ENCODE measurements at regions not wholly inside any gene's neighbourhood (a gene's known extent, or its start where the extent isn't known, plus 50 kb on each side); places are given as distances from the start of the nearest gene placed in this dataset.
"Not testable (repeated sequence)": the region's sequence is repeated elsewhere in the genome, so short reads cannot be mapped to it uniquely, and the experiment has no call there.

DNA sequence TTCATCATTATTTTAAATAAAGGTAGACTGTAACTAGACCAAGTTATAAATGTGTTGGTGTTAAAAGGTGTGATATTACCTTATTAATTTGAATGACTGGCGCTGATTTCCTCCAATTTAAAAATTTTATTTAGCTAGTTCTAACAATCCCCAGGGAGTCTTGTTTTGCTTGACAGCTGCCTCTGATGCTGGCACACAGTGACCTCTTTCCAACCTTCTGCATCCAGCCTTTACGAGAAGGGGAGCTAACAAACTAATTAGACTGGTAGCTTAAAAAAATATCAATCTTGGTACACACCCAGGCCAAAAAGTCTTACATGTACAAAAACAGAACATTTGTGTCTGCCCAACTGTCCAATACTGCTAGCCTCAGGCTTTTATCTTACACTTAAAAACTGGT is 51.8 kb upstream of the ENPEP start:
- no peak for DNase-seq

DNA sequence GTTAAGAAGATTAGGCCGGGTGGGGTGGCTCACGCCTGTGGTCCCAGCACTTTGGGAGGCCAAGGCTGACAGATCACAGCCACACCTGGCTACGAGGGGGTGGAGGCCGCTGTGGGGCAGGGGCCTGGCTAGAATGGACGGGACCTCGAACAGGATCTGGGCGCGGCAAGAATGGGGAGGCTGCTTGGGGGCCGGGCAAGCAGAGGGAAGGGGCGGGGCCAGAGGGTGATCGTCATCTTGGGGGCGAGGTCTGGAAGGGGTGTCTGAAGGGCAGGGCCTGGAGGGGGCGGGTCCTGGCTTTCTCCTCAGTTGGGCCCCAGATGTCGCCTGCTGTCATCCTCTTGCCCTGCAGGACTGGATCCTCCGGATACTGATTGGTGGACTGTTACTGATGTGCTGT is 57.3 kb upstream of the ENPEP start:
- DNase-seq, result no peak

DNA sequence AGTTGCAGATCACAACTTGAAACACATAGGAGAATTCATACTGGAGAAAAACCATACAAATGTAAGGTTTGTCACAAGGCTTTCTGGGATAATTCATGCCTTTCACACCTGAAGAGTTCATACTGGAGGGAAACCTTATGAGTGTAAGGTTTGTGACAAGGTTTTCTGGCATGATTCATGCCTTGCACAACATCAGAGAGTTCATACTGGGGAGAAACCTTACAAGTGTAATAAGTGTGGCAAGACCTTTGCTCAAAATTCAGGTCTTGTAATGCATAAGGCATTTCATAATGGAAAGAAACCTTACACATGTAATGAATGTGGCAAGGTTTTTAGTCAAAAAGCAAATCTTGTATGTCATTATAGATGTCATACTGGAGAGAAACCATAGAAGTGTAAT is 58.8 kb upstream of the ENPEP start:
- DNase-seq, result no peak

DNA sequence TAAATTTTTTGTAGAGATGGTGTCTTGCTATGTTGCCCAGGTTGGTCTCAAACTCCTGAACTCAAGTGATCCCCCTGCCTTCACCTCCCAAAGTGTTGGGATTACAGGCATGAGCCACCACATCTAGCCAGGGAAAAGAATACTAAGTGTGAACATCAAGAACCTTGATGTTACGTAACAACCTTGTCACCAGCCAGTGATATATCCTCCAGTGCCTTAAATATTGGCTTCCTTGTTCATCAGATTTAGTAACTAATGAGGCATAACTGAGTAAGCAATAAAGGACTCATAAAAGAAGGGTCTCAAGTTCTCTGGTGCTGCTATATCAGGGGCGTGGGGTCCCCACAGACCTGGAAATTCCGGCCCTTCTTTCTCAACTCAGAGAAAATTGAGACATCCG is 60.5 kb upstream of the ENPEP start:
- DNase-seq, result no peak

DNA sequence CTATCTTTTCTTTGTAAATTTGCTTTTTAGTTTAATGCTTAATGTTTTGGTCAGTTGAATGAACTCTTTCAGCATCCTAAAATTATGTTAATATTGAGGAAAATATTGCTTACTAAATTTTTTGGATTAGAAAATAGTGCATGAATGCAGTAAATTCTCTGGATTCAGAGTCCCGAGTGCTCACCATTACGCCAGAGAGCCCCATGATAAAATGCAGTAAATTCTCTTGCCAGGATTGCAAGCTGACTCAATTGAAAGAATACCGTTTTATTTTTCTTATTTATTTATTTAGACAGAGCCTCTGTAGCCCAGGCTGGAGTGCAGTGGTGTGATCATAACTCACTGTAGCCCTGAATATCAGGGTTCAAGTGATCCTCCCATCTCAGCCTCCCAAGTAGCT is 60.9 kb upstream of the ENPEP start:
- no peak for DNase-seq

DNA sequence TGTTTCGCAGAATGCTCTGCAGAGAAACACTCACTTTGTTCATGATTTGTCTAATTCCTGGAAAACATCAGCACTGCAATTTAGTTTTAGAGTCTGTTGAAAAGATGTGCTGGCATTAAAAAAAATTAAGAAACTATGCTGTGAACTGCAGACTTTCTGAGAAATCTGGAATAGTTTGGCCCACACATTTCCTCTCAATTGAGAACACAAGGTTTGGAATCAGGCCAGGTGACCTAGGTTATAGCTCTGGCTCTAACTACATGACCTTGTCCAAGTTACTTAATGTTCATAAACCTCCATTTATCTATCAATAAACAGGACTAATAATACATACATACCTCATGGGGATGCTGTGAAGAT is 61.4 kb upstream of the ENPEP start:
- DNase-seq, result no peak

DNA sequence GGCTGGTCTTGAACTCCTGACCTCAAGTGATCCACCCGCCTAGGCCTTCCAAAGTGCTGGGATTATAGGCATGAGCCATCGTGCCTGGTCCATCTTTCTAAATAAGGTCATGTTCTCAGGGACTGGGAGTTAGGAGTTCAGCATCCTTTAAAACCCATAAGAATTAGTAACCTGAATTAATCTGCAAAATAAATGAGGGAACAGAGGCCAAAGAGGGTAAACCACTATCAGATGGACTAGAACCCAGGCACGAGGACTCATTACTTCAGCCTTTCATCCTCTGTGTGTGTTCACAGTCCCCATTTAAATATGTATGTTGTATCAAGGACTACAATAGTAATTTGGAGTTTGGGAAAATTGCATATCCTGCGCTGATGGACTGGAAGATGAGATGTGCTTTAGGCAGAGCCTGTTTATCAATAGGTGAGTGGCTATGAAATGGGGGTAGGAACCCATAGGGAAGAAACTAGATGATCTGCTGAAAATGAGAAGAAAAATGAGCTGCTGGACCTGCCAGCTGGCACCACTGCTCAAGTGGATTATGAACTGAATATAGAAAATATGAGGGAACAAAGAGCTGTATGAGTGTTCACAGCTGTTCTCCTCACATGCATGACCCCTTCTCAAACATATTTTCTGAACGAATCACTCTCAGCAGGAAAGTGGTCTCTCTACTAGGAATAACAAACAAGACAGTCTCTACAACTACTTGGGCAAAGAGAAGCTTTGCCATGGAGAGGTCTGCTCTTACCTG is 62.0 kb upstream of the ENPEP start:
- DNase-seq, result peak; percentile 8 to 14

DNA sequence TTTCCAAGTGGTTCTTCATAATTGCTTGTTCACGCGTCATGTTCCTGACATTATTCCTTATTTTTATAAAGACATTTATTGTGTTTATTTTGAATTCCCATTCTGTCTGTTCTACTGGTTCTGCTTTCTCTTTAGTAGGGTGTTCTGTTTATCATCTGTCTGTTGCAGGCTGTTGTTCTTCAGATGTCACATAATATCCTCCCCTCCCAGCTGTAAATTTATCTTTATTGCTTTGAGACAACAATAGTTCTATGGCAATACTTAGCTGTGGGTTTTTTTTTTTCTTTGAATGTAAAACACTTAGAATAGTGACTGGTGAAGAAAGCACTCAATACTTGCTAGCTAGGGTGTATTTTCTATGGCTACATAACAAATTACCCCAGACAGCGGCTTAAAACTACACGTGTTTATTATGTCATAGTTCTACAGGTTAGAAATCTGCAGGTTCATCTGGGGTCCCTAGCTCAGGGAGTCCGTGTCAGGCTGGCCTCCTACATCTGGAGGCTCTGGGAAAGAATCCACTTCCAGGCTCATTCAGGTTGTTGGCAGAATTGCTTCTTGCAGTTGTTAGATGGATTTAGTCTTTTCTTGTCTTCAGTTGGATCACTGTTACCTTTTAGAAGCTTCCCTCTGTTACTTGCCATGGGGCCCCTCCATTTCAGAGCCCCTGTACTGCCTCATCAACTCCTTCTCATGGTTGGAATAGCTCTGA is 63.4 kb upstream of the ENPEP start:
- DNase-seq, result no peak

DNA sequence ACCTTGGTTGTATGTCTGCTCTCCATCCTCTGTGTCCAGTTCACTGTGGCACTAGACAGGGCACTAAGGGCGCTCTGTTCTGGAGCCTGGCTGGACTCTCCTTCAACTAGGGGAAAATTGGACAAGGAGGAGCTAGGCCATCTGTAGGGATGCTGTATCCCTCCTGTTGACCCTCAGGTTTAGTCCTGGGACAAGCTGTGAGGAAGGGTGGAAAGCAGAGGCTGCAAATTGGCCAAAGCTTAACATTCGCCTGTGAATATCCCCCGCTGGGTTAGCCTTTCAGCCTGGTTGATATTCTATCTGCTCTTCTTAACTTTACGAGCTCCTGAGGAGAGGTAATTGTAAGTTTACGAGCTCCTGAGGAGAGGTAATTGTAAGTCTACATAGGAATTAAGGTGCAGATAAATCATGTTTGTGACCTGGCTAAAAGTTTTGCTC is 64.4 kb upstream of the ENPEP start:
- peak; percentile 56 to 58 for DNase-seq

DNA sequence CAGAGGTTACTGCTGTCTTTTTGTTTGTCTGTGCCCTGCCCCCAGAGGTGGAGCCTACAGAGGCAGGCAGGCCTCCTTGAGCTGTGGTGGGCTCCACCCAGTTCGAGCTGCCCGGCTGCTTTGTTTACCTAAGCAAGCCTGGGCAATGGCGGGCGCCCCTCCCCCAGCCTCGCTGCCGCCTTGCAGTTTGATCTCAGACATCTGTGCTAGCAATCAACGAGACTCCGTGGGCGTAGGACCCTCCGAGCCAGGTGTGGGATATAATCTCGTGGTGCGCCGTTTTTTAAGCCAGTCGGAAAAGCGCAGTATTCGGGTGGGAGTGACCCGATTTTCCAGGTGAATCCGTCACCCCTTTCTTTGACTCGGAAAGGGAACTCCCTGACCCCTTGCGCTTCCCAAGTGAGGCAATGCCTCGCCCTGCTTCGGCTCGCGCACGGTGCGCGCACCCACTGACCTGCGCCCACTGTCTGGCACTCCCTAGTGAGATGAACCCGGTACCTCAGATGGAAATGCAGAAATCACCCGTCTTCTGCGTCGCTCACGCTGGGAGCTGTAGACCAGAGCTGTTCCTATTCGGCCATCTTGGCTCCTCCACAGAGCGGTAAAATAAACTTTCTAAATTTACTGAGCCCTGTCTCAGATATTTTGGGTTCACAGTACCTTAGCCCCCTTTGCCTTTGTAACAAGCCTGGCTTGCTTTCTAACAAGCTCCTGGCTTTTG is 64.9 kb upstream of the ENPEP start:
- DNase-seq, result not testable (repeated sequence)

DNA sequence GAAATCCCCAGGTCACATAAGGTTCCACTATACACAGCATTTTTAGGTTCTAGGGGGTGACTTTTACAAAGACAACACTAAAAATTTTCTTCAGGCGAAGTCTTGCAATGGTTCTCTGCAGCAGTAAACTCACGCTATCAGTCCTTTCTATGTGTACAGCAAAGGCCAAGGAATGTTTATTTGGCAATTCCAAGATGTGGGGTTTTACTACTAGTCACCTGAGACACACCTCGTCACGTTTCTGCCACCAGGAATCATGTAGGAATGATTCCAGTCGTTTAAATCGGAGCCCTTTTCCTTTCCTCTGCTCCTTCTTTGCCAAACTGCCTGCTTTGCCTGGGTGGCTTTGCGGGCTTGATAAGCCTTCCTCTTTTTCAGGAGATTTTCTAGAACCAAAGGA is 75.9 kb upstream of the ENPEP start:
- DNase-seq, result no peak

DNA sequence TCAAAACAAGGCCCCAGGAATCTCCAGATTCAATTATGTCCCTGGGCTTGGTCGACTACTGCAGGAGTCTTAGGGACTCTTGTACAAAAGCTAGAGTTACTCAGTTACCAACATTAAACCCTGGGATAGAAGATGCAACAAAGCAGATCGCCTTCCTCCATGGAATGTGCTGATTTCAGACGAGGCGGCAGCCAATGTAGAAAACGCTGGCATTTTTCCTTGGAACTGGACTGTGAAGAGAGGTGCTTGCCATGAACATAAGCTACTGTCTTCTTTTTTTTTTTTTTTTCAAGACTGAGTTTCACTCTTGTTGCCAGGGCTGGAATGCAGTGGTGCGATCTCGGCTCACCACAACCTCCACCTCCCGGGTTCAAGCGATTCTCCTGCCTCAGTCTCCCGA is 76.9 kb upstream of the ENPEP start:
- not testable (repeated sequence) for DNase-seq

DNA sequence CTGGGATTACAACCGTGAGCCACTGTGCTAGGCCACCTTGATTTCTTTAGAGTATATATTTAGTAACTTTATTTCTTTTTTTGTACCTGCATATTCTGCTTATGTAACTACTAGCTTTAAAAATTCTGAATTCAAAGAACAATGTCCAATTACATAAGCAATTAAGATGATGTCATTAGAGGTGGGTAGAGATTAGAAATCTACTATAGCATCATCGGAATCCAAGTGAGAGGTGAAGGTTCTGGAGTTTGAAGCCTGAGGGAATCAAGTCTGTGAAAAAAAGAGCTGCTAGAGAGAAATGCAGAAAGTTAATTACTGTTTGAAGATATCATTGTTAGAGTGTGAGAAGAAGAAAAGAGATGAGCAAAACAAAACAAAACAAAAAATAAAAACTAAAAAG is 79.0 kb upstream of the ENPEP start:
- DNase-seq, result no peak

DNA sequence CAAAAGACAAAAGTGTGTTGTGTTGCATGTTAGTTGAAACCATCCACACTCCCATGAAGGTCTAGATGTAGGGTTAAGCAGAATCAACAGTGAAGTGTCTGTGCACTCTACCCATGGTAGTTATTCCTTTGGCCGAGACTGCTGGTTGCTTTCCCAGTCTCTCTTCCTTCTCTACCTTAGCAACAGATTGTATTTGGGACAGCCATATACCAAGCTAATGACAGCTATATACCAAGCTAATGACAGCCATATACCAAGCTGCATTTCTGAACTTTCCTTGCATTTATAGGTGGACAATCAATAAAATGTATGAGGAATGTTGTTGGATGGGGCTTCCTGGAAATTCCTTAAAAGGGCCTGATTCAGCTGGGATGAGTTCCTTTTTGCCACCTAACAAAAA is 80.5 kb upstream of the ENPEP start:
- DNase-seq, result no peak

DNA sequence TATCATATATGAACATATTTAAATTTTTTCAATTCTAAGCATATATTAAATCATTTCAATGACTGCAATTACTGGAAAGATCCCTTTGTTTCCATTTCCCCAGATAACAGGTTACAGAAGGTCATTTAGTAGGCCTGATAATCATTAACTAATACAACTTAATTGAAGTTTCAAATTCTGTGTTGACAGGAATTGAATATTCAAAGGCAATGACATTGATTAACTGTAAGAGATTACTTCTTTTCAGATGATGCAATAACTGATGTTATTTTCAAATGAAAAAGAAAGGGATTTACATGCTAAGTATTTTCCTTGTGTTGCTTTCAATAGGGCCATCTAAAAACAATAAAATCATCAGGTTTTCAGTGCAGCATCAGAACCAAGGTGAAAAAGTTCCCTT is 81.1 kb upstream of the ENPEP start:
- no peak for DNase-seq

DNA sequence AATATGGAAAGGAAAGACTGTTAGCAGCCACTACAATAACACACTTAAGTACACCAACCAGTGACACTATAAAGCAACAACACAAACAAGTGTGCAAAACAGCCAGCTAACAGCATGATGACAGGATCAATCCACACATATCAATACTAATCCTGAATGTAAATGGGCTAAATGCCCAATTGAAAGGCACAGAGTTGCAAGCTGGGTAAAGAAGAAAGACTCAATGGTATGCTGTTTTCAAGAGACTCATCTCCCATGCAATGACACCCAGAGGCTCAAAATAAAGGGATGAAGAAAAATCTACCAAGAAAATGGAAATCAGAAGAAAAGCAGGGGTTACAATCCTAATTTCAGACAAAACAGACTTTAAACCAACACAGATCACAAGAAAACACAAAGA is 94.2 kb upstream of the ENPEP start:
- no peak for DNase-seq

DNA sequence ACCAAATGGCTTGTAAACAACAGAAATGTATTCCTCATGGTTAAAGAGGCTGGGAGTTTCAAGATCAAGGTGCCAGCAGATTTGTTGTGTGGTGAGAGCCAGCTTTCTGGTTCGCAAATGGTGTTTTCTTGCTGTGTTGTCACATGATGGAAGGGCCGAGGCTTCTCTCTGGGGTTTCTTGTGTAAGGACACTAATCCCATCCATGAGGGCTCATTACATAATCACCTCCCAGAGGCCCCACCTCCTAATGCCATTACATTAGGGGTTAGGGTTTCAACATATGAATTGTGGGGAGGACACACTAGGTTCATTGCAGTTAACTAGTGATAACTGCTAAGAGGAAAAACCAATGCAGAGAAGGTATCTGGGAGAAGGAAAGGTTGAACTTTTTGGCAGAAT is 103.5 kb upstream of the ENPEP start:
- DNase-seq, result no peak

DNA sequence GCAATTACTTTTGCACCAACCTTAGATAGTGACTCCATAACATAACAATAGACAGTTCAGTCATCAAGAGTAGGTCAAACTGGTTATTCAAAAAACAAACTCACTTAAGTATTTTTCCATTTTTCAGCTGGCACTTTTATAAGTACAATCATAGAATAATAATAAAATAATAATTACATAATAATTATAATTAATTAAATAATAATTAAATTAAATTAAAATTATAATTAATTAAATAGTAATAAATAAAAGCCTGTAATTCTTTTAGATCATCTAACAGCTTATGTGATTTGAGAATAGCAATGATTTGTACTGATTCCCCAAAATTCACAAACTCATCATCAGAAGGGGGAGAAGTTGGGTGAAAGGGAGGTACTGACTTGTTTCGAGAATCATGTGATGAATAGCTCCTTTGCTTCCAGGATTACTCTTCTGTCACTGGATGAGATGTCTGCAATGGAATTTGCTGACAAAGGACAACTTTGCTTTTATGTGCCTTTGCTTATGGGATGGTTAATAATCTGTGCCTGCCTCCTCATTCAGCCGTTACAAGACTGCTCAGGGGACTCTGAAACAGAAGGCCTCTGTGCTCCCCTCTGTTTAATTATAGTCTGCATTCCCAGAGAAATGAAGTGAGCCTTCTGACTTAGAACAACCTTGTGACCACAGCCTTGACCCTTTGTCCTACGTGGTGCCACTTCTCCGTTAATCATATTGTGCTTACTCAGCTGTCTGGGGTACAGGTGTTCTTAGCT is 104.8 kb upstream of the ENPEP start:
- DNase-seq, result no peak

DNA sequence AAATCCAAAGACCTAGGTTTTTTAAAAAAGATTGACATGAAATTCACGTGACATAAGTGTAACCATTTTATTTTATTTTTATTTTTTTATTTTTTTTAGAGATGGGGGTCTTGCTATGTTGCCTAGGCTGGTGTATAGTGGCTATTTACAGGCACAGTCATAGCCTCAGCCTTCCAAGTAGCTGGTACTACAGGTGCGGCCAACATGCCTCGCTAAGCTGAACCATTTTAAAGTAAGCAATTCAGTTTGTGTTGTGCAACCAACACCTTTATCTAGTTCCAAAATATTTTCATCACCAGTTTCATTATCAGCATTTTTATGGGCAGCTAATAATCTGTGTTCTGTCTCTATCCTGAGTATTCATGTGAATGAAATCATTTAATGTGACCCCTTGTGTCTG is 107.5 kb upstream of the ENPEP start:
- no peak for DNase-seq

DNA sequence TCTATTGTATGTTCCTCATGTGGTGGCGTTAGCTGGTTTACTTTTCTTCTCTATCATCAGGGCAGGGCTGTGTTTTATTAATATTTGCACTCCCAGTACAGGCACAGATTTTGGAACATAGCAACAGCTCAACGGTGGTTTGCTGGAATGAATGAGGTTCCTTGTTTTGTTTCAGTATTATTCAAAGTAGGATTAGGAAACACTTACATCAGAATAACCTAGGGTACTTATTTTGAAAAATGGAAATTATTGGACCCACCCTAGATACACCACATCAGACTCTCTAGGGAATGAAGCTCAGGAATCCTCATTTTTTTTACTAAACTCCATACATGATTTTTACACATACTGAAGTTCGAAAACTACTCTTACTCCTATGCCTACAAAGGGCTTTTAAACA is 108.8 kb upstream of the ENPEP start:
- DNase-seq, result no peak

DNA sequence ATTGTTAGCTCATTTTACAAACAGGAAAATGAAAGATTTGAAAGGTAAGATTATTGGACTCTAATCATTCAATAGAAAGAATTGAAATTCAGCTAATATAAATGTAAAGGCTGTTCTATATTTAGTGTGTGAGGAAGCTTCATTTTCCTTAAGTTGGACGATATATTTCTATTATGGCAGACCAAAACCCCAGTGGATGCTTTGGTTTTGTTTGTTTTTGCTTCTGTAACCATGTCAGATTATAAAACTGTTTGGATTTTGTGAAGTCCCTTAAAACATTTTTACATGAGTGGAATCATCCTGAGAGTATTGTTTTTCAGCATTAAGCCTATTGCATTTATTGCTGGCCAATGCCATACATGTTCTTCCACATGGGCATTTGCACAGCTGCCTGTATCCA is 110.2 kb upstream of the ENPEP start:
- no peak for DNase-seq

DNA sequence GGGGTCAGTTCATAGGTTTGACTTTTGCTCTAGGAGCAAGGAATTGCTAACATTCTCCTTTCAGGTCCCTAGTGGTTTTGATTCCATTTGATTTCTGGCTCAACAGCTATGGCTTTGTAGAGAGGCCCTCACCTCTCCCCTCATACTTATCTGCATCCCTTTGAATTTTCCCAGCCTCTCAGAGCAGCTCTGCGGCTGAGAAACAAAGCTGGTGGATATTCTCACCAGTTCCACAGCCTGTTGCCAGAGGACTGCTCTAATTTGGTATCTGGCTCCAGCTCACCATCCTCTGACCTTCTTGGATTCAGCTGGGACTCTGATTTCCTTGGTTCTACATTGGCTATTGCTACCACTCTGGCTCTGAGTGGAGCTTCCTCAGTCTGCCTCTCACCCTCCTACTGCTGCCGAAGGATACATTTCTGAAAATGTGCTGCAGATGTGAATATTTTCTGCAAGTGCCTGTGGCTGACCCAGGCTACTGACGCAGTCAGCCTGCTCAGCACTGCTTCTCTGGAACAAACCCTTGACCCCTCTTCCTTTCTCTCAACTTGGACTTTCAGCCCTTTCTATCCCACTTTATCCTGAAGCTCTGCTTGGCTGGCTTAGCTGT is 110.9 kb upstream of the ENPEP start:
- DNase-seq, result no peak

DNA sequence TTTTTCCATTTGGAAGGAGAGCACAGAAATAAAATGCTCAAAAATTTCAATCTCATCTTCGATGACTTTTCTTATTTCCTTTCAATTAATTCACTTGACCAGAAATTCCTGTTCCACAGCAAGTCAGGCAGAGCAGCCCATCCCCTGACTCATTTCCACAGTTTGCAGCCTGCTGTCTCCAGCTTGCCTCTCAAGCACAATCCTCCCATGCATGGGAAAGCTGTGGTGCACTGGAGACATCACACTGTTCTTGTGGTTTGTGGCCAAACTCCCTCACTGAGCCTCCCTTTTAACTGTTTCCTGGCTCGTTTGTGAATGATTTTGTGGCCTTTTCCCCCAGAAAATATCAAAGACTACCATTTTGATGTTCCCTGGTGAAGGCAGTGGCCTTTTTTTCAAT is 114.0 kb upstream of the ENPEP start:
- DNase-seq, result peak in 1 of 2 experiments; percentile 3

All from NCI-H187 (cell line).